Panc1 (cell line): ENCODE measurements at regions not wholly inside any gene's neighbourhood (a gene's known extent, or its start where the extent isn't known, plus 50 kb on each side); places are given as distances from the start of the nearest gene placed in this dataset.
"Not testable (repeated sequence)": the region's sequence is repeated elsewhere in the genome, so short reads cannot be mapped to it uniquely, and the experiment has no call there.

Experiments
- ATAC-seq: fragments of 200-7000 bp; cut with Tn5 transposase; 2 replicates; pipeline ENCODE4 v1.9.1; 2020; ENCODE audit warnings: mild to moderate bottlenecking, moderate library complexity
- BruUV-seq: library from RNA; stranded (reverse); fragments of 400-500 nt; replicated peaks from 2 replicates; lab custom pipeline; 2021; lab: Mats Ljungman, UMichigan
- CTCF ChIA-PET: fragments of 300-600 bp; sonication (Branson Sonifier 250); formaldehyde crosslinking; loops from one replicate; lab custom pipeline; 2022; ENCODE audit warnings: antibody characterized with exemption; lab: Charles Lee
- POLR2A ChIA-PET: fragments of 300-600 bp; sonication (Branson Sonifier 250); formaldehyde crosslinking; loops from one replicate; lab custom pipeline; 2022; ENCODE audit warnings: antibody characterized with exemption; lab: Charles Lee
- DNase-seq: peaks from one replicate; pipeline ENCODE4 v3.0.0-alpha.2; 2010; ENCODE audit warnings: low read depth, low spot score
- H3K27ac ChIP-seq: 2 replicates; pipeline ENCODE4 v1.5.1; 2011; ENCODE audit warnings: mild to moderate bottlenecking, low read length, inconsistent platforms
- H3K27me3 ChIP-seq: fragments of 200-500 bp; sonication (Bioruptor generic); 2 replicates; pipeline ENCODE4 v1.6.0; 2014; ENCODE audit warnings: low read length, inconsistent platforms; ENCODE audit not compliant: control insufficient read depth, insufficient read depth
- H3K36me3 ChIP-seq: fragments of 200-500 bp; sonication (Bioruptor generic); 2 replicates; pipeline ENCODE4 v1.5.1; 2014; ENCODE audit warnings: inconsistent platforms, mild to moderate bottlenecking, low read length, moderate library complexity; ENCODE audit not compliant: control insufficient read depth, insufficient read depth
- H3K4me1 ChIP-seq: 2 replicates; pipeline ENCODE4 v1.5.1; 2011; ENCODE audit warnings: inconsistent platforms, mild to moderate bottlenecking, low read length, moderate library complexity; ENCODE audit not compliant: control insufficient read depth, insufficient read depth
- H3K4me3 ChIP-seq, 2 experiments: 2 replicates each; pipeline ENCODE4 v1.5.1; 2011 to 2012; ENCODE audit warnings: low read depth in 2 of 2, low read length in 2 of 2, mild to moderate bottlenecking in 2 of 2, inconsistent platforms in 1 of 2, moderate library complexity in 1 of 2
- H3K9me3 ChIP-seq: fragments of 200-500 bp; sonication (Bioruptor generic); 2 replicates; pipeline ENCODE4 v1.5.1; 2014; ENCODE audit warnings: low read depth, mild to moderate bottlenecking, inconsistent platforms, low read length, moderate library complexity; ENCODE audit not compliant: control insufficient read depth, insufficient read depth
- POLR2AphosphoS5 ChIP-seq: IDR thresholded peaks from 2 replicates; pipeline ENCODE4 v1.6.1; 2012; ENCODE audit warnings: mild to moderate bottlenecking, low read depth, low read length, moderate library complexity
- SIN3A ChIP-seq: IDR thresholded peaks from 2 replicates; pipeline ENCODE4 v1.6.1; 2012; ENCODE audit warnings: low read depth, mild to moderate bottlenecking, low read length, moderate library complexity, borderline replicate concordance; ENCODE audit not compliant: insufficient read depth
- TCF7L2 ChIP-seq: IDR thresholded peaks from 2 replicates; pipeline ENCODE4 v1.6.1; 2011; ENCODE audit warnings: mild to moderate bottlenecking, low read depth, low read length, inconsistent platforms
- in situ Hi-C: cut with HindIII; loops from 2 replicates; pipeline ENCODE4 v1.10.0; 2016; ENCODE audit warnings: low sequenced_read_pairs, low pct_unique_long_range_greater_than_20kb
- intact Hi-C: fragments of 100-400 bp; cut with micrococcal nuclease; formaldehyde crosslinking; loops from one replicate; pipeline ENCODE4 v1.10.0; 2022; ENCODE audit not compliant: unreplicated experiment
- TF ChIP-seq, protein P1 (sequence below): fragments of 450-650 bp; IDR thresholded peaks from 2 replicates; pipeline ENCODE4 v1.5.1; 2017; ENCODE audit warnings: mild to moderate bottlenecking
- TF ChIP-seq, protein P2 (sequence below), 2 experiments: IDR thresholded peaks; 2 replicates each; pipeline ENCODE4 v1.6.1; 2011 to 2012; ENCODE audit warnings: low read depth in 2 of 2, control low read depth in 1 of 2, low read length in 1 of 2, mild to moderate bottlenecking in 1 of 2, moderate library complexity in 1 of 2; ENCODE audit not compliant: insufficient read depth in 1 of 2

DNA sequence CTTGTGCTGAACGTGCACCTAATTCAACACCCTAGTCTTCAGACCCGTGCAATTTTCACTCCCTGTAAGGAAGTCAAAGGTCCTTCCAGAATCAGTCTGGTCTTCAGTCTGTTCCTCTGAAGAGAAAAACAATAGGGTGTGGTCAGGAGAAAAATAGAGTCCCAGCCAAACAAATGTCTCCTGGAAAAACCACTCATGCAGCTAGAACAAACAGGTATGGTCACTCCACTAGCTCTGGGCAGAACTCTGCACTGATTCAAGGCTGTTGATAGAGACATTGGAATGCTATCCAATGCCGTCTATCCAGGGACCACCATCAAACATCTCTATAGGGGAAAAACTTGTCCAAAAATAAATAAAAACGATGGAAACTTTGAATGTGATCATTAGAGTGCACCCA lies 81.8 kb upstream of the MAP3K1 start:
- Histone ChIP-seq H3K36me3 (no peaks in the 10 kb centered on the region), H3K27ac (no peak overlapping the region), H3K27me3 (no peaks in the 10 kb centered on the region), H3K9me3 (no peaks in the 10 kb centered on the region), H3K4me1 (no peaks in the 10 kb centered on the region), H3K4me3 (no peak overlapping the region)
- no peak for ATAC-seq
- in situ Hi-C loops, result no loop called here
- intact Hi-C loops, result no loop called here
- ChIA-PET POLR2A (no interaction called here), CTCF (no interaction called here)
- no TSS peak for BruUV-seq
- TF ChIP-seq, protein P1, sequence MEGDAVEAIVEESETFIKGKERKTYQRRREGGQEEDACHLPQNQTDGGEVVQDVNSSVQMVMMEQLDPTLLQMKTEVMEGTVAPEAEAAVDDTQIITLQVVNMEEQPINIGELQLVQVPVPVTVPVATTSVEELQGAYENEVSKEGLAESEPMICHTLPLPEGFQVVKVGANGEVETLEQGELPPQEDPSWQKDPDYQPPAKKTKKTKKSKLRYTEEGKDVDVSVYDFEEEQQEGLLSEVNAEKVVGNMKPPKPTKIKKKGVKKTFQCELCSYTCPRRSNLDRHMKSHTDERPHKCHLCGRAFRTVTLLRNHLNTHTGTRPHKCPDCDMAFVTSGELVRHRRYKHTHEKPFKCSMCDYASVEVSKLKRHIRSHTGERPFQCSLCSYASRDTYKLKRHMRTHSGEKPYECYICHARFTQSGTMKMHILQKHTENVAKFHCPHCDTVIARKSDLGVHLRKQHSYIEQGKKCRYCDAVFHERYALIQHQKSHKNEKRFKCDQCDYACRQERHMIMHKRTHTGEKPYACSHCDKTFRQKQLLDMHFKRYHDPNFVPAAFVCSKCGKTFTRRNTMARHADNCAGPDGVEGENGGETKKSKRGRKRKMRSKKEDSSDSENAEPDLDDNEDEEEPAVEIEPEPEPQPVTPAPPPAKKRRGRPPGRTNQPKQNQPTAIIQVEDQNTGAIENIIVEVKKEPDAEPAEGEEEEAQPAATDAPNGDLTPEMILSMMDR, result no peak
- TF ChIP-seq POLR2AphosphoS5 (no peak), SIN3A (no peak), TCF7L2 (no peak)
- TF ChIP-seq, protein P2, sequence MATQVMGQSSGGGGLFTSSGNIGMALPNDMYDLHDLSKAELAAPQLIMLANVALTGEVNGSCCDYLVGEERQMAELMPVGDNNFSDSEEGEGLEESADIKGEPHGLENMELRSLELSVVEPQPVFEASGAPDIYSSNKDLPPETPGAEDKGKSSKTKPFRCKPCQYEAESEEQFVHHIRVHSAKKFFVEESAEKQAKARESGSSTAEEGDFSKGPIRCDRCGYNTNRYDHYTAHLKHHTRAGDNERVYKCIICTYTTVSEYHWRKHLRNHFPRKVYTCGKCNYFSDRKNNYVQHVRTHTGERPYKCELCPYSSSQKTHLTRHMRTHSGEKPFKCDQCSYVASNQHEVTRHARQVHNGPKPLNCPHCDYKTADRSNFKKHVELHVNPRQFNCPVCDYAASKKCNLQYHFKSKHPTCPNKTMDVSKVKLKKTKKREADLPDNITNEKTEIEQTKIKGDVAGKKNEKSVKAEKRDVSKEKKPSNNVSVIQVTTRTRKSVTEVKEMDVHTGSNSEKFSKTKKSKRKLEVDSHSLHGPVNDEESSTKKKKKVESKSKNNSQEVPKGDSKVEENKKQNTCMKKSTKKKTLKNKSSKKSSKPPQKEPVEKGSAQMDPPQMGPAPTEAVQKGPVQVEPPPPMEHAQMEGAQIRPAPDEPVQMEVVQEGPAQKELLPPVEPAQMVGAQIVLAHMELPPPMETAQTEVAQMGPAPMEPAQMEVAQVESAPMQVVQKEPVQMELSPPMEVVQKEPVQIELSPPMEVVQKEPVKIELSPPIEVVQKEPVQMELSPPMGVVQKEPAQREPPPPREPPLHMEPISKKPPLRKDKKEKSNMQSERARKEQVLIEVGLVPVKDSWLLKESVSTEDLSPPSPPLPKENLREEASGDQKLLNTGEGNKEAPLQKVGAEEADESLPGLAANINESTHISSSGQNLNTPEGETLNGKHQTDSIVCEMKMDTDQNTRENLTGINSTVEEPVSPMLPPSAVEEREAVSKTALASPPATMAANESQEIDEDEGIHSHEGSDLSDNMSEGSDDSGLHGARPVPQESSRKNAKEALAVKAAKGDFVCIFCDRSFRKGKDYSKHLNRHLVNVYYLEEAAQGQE (IDR thresholded peaks at IDR 0.05; ENCODE audit: insufficient read depth in 1 of 2, low read depth in 2 of 2, low read length in 1 of 2), result no peak
- no peak for DNase-seq

DNA sequence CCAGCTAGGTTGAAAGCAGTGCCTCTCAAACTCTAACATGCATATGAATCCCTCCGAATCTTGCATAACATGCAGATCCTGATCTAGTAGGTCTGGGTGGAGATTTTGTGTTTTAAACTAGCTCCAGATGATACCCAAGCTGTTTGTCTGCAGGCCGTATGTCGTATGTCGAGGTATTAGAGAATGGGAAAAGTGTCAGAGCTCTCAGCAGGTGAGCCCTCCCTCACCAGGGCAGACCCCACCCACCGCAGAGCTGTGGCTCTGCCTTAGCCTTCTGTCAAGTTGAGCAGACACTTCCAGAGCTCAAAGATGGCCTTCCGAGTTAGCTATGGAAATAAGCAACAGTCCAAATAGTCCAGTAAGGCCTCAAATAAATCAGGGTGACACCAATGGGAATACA lies 83.2 kb upstream of the MAP3K1 start:
- ChIA-PET CTCF (no interaction called here), POLR2A (interaction anchor here (0.6 kb wide), 1 partner anchor 921 kb away, joined by 3 read pairs; no protein-coding TSS in a partner anchor)
- in situ Hi-C loops (no loop called here), intact Hi-C loops (no loop called here)
- DNase-seq (no peak), ATAC-seq (no peak)
- Histone ChIP-seq H3K36me3 (no peaks in the 10 kb centered on the region), H3K27ac (no peak overlapping the region), H3K9me3 (no peaks in the 10 kb centered on the region), H3K4me1 (no peaks in the 10 kb centered on the region), H3K4me3 (no peak overlapping the region), H3K27me3 (no peaks in the 10 kb centered on the region)
- TF ChIP-seq TCF7L2, result no peak
- no TSS peak for BruUV-seq

DNA sequence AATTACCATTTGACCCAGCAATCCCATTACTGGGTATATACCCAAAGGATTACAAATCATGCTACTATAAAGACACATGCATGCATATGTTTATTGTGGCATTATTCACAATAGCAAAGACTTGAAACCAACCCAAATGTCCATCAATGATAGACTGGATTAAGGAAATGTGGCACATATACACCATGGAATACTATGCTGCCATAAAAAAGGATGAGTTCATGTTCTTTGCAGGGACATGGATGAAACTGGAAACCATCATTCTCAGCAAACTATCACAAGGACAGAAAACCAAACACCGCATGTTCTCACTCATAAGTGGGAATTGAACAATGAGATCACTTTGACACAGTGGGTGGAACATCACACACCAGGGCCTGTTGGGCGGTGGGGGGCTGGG lies 83.9 kb upstream of the MAP3K1 start:
- intact Hi-C loops, DNase-seq, H3K4me1 ChIP-seq: not testable (repeated sequence)

More for the DNA sequence above, 83.9 kb upstream of the MAP3K1 start:
- H3K9me3 ChIP-seq, H3K27me3 ChIP-seq, H3K4me3 ChIP-seq, H3K36me3 ChIP-seq, CTCF ChIA-PET, H3K27ac ChIP-seq, ATAC-seq, in situ Hi-C loops, BruUV-seq: not testable (repeated sequence)
- POLR2A ChIA-PET, result interaction anchor here (0.6 kb wide), 1 partner anchor 921 kb away, joined by 3 read pairs; no protein-coding TSS in a partner anchor
